ENCODE measurements at regions not wholly inside any gene's neighbourhood (a gene's known extent, or its start where the extent isn't known, plus 50 kb on each side); places are given as distances from the start of the nearest gene placed in this dataset.

- WGBS (ENCODE audit: low lambda C conversion rate) = 5% methylated on average over 2 of the region's 2 CpGs
- POLR2A ChIA-PET = no interaction called here
- no peak for TF ChIP-seq SRSF4 (IDR thresholded peaks at IDR 0.05; ENCODE audit: low read depth, low read length, poor library complexity, severe bottlenecking)
- Histone ChIP-seq H3K4me2 (ENCODE audit: low read depth, low read length) (no peak overlapping the region), H3K4me1 (ENCODE audit: insufficient read depth, low read length) (no peaks in the 10 kb centered on the region), H3K4me3 (replicated peaks in 1 of 3; ENCODE audit: insufficient read depth in 1 of 3, low read depth in 2 of 3, low read length in 3 of 3) (no peak overlapping the region), H2AFZ (ENCODE audit: low read length) (no peak overlapping the region), H3K36me3 (replicated peaks in 1 of 2; ENCODE audit: control insufficient read depth in 1 of 2, insufficient read depth in 2 of 2, low read length in 2 of 2) (no peaks in the 10 kb centered on the region), H3K79me2 (ENCODE audit: insufficient read depth, low read length) (no peaks in the 10 kb centered on the region), H3K9ac (ENCODE audit: insufficient read depth, low read depth, low read length) (no peak overlapping the region), H3K27ac (ENCODE audit: extremely low read length, insufficient read depth, low read length) (no peak overlapping the region), H3K27me3 (ENCODE audit: control insufficient read depth in 1 of 2, insufficient read depth in 2 of 2, low read length in 2 of 2) (no peaks in the 10 kb centered on the region), H3K9me3 (ENCODE audit: low read length) (no peaks in the 10 kb centered on the region), H4K20me1 (ENCODE audit: insufficient read depth, low read length) (no peaks in the 10 kb centered on the region)
- ATAC-seq (no peak), FAIRE-seq (no peak), DNase-seq (ENCODE audit: low spot score) (no peak)
- in situ Hi-C loops (cut with HindIII; ENCODE audit: extremely low pct_ligation_motif_present, low pct_unique_long_range_greater_than_20kb) = no loop called here
- no TSS peak for BruUV-seq (replicated peaks)
- CTCF ChIA-PET (ENCODE audit: low intra/inter-chr PET ratio, low total read pairs) = no interaction called here
- intact Hi-C loops (cut with micrococcal nuclease; ENCODE audit: unreplicated experiment) = no loop called here
These were observed 66.3 kb downstream of the ITM2A start for GRCh38 chrX:79300856-79301255.

- 80% methylated on average over 1 of the region's 3 CpGs for WGBS (ENCODE audit: low lambda C conversion rate)
- CTCF ChIA-PET (ENCODE audit: low intra/inter-chr PET ratio, low total read pairs) = no interaction called here
- Histone ChIP-seq H4K20me1 (ENCODE audit: insufficient read depth, low read length) (no peaks in the 10 kb centered on the region), H3K4me3 (replicated peaks in 1 of 3; ENCODE audit: insufficient read depth in 1 of 3, low read depth in 2 of 3, low read length in 3 of 3) (no peak overlapping the region), H3K9ac (ENCODE audit: insufficient read depth, low read depth, low read length) (no peak overlapping the region), H3K4me2 (ENCODE audit: low read depth, low read length) (no peak overlapping the region), H3K27me3 (ENCODE audit: control insufficient read depth in 1 of 2, insufficient read depth in 2 of 2, low read length in 2 of 2) (no peaks in the 10 kb centered on the region), H3K9me3 (ENCODE audit: low read length) (no peaks in the 10 kb centered on the region), H2AFZ (ENCODE audit: low read length) (no peak overlapping the region), H3K4me1 (ENCODE audit: insufficient read depth, low read length) (no peaks in the 10 kb centered on the region), H3K36me3 (replicated peaks in 1 of 2; ENCODE audit: control insufficient read depth in 1 of 2, insufficient read depth in 2 of 2, low read length in 2 of 2) (no peaks in the 10 kb centered on the region), H3K79me2 (ENCODE audit: insufficient read depth, low read length) (no peaks in the 10 kb centered on the region), H3K27ac (ENCODE audit: extremely low read length, insufficient read depth, low read length) (no peak overlapping the region)
- in situ Hi-C loops (cut with HindIII; ENCODE audit: extremely low pct_ligation_motif_present, low pct_unique_long_range_greater_than_20kb) = no loop called here
- intact Hi-C loops (cut with micrococcal nuclease; ENCODE audit: unreplicated experiment) = no loop called here
- DNase-seq (ENCODE audit: low spot score) (no peak), ATAC-seq (no peak), FAIRE-seq (no peak)
- BruUV-seq (replicated peaks) = no TSS peak
- no peak for TF ChIP-seq ZSCAN25 (CRISPR knock-in tag; IDR thresholded peaks at IDR 0.05)
- TF ChIP-seq ZNF614 (CRISPR knock-in tag; IDR thresholded peaks at IDR 0.05; ENCODE audit: borderline replicate concordance) = no peak
- TF ChIP-seq ZNF276 (CRISPR knock-in tag; IDR thresholded peaks at IDR 0.05; ENCODE audit: low read depth) = no peak
- TF ChIP-seq KDM6A (CRISPR knock-in tag; IDR thresholded peaks at IDR 0.05; ENCODE audit: low read depth) = no peak
- no peak for TF ChIP-seq ZNF644 (CRISPR knock-in tag; IDR thresholded peaks at IDR 0.05; ENCODE audit: low read depth)
- no peak for TF ChIP-seq PTBP1 (IDR thresholded peaks at IDR 0.05; ENCODE audit: low read depth, low read length, poor library complexity, severe bottlenecking)
- no peak for TF ChIP-seq MED8 (CRISPR knock-in tag; IDR thresholded peaks at IDR 0.05; ENCODE audit: insufficient replicate concordance)
- no peak for TF ChIP-seq REST (IDR thresholded peaks at IDR 0.05; ENCODE audit: borderline replicate concordance in 1 of 2, low read depth in 1 of 2, low read length in 2 of 2)
- no peak for TF ChIP-seq ZNF292 (CRISPR knock-in tag; IDR thresholded peaks at IDR 0.05; ENCODE audit: borderline replicate concordance, low read depth)
- TF ChIP-seq SMYD3 (CRISPR knock-in tag; IDR thresholded peaks at IDR 0.05) = no peak
- TF ChIP-seq SUZ12 (IDR thresholded peaks at IDR 0.05; ENCODE audit: low read depth, low read length) = no peak
- POLR2A ChIA-PET = no interaction called here
These were observed 76.5 kb downstream of the ITM2A start for GRCh38 chrX:79290596-79290995.

Measured in HepG2 (cell line).